Activated gamma-delta T cell treated with Interleukin-2 at 50 U/mL for 16 hours (primary cell): ENCODE measurements at regions not wholly inside any gene's neighbourhood (a gene's known extent, or its start where the extent isn't known, plus 50 kb on each side); places are given as distances from the start of the nearest gene placed in this dataset.

Experiments used
- DNase-seq: peaks from one replicate; pipeline ENCODE4 v3.0.0-alpha.2; 2020

DNA sequence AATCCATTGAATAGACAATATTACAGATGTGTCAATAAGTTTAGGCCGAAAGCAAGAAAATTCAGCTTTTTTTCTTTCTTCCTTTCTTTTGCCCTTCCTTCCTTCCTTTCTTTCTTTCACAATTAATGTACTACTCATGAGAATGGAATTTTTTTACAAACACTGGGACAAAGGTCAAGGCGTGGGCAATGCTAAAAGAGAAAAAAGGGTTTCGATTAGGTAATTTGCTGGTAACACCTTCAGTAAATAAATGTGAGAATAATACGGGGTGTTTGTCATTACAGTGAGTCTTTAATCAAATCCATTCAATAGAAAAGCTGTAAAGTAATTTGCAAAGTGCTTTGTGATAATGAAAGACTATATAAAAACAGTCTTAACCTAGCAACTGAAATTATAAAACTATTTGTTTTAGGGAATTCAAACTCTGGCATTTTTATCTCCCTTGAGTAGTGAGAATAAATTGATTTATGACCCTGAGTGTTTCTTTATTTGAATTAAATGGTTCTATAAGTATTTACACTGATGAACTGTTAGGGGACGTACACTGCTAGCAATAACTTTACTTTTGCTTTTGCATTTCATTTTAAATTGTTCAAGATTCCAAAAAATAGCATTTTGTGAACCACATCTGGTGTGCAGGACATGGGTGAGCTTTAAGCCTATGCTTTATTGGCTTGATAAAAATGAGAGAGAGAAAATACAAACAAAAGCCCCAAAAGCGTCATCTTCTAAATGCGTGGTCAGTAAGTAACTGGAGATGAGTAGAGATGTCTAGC, 104.2 kb upstream of the THRB start:
- no peak for DNase-seq

DNA sequence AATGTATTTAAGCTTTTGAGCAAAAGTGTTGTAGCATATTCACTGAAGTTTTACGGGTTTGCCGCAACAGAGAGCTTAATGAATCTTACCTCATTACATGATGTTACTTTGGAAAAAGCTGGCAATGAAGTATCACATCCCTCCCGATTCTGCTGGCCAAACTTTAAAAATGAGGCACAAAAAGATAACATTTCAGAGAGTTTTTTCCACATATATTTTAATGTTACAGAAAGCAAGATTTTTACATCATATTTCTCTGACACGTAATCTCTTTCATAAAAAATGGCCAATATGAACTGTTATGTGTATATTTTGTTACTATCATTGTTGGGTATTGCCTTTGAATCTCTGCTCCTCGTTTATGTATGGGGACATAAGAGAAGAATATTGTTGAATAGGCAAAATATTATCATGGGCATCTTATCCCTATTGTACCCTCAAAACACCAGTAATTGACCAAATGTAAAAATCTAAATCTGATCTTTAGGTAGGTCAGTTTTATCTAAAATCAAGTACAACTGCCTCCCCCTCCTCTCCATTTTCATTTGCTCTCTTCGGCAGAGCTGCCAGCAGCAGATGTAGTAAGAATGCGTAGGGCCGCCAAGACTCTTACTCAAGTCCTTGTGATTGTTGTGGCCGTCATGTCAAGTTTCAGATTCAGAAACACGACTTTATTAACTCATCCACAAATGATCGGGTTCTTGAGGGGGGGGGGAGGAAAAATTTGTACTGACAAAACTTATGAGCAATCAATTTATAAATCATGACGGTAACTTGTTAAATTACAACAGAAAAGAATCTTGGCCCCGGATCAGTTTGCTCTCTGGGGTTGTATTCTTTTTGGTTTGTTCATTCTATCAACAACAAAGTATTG, 106.7 kb upstream of the THRB start:
- no peak for DNase-seq

DNA sequence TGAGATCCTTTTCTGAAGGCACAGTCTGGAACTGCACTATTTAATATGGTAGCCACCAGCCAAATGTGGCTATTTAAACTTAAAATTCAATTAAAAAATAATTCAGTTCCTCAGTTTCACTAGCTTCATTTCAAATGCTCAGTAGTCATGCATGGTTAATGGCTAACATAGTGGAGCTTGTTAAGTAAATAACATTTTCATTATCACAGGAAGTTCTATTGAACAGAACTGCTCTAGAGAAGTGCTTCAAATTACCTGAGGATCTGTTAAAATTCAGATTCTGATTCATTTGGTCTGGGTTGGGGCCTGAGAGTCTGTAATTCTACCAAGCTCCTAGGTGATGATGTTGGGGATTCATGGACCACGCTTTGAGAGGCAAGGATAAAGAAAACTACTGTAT, 109.6 kb upstream of the THRB start:
- no peak for DNase-seq

DNA sequence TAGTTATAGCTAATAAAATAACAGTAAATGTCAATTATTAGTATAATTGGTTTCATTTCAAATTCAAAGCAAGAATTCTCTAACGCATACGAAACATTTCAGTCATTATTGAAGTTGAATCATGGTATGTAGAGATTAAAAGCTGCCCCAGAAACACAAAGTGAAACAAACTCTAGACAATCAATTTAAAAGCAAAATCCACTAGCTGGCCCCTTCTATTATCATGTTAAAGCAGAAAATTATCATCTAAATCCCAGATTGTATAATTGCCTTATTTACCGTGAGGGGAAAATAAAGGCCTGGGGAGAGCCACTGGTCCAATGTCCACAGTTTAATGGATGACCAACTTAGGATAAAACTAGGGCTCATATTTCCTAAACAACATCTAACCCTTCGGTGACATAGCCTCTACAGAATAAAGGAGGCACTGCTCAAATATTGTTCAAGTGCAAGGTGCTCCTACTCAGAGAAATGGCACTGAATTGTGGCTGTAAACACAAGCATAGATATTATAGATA, 110.9 kb upstream of the THRB start:
- DNase-seq: no peak

DNA sequence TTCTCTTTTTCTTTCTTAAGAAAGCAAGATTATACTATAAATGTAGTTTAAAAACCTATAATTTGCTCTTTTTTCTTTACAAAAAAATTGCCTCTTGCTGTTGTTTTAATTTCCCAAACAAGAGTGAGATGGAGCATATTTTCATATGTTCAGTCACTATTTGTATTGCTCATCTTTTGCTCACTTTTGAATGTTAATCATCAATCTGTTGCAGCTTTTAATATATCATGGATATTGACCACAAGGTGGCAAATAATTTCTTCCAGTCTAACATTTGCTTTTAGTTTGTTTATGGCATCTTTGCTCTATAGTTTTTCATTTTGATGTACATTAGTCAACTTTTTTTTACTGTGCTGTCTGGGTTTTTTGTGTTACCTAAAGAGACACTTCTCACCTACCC, 112.6 kb upstream of the THRB start:
- no peak for DNase-seq

DNA sequence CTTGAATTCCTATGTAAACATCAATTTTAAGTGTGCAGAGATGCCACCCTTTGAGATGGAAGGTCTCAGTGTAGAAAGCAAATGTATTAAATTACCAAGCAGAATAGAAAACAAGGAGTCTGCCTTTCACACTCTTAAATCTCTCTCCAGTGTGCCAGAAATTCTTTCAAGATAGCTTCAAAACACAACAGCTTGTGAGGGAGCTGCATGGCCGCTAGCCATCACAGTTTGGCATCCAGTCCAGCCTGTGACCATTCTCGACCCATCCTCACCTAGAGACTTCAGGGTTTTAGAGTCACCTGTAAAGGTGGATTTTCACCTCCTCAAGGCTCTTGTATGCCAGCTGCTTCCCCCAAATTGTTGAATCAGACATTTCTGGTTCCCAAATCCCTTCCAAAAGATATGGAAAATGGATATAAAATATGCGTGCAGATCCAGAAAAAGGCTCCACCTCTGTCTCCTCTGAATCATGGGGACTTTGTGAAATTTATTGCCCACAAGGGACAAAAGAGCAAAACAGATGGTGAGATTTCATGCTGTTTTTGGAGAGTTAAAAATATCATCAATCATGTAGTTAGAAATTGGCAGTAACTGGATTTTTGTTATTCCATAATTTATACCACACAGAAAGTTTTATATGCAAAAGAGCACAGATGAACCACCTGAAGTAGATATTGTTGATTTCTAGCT, 114.2 kb upstream of the THRB start:
- no peak for DNase-seq

DNA sequence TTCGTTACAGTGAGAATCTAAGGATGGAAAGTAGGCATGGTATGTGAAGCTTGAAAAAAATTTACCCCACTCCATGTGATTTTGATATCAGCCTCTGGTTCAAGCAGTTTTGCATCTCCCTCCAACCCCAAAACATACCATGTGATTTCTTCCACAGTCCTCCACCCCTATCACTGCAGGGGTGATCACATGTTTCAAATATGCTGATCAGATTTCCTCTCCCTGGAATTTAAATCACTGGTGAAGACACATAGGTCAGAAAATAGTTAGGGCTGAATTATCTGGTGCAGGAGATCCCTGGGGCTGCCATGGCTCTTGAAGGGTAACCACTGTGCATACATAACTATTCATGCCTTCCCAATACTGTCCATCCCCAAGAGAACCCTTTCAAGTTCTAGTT, 119.7 kb upstream of the THRB start:
- DNase-seq: no peak

DNA sequence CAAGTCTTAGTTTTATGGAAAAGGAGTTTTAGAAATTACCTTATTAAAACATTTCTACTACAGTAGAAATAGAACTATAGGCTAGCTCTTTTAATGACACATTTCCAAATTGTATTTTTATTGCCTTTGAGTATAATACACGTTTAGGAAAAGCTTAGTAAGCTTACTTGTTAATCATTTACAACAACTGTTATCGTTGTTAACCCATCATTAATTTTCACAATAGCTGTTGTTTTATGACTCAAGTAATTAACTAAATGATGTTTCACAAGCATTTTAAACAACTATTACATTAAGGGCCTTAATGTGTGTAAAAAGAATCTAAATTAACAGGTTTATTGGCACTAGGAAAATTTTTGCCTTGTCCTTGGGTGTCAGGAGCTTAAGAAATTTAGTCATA, 120.5 kb upstream of the THRB start:
- no peak for DNase-seq

DNA sequence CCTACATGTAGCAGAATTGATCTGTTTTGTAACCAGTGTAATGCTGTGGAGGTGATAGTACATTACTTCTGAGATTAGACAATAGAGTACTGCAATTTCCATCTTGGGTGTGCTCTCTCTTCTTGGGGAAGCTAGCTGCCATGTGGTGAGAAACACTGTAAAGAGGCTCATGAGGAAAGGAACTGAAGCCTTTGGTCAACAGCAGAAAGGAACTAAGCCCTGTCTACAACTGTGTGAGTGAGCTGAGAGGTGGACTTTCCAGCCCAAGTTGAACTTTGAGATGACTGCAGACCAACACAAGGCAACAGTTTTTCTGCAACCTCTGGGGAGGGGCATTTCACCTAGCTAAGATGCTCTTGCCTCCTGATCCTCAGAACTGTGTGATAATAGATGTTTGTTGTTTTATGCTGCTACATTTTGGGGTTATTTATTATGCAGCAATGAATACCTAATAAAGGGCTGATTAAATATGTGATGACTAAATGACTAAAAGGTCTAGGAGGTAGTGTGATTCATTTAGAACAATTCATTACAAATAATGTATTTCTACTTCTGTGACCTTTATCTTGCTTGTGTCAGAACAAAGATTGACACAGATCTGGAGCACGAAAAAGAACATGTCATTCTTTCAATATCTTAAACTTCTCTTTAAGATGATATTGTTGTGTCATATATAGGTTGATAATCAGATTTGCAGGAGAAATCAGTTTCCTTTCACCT, 121.6 kb upstream of the THRB start:
- DNase-seq: no peak

DNA sequence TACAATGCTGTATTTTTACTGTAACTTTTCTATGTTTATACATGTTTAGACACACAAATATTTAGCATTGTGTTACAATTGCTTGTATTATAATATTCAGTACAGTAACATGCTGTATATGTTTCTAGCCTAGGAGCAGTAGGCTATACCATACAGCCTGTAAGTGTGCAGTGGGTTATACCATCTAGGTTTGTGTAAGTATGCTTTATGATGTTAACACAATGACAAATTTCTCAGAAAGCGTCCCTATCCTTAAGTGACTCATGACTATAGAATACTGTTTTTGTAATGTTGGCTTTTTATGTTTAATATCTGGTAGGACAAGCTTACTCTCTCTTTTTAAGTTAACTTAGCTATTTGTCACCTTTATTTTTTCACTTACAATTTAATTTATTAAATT, 127.5 kb upstream of the THRB start:
- no peak for DNase-seq

DNA sequence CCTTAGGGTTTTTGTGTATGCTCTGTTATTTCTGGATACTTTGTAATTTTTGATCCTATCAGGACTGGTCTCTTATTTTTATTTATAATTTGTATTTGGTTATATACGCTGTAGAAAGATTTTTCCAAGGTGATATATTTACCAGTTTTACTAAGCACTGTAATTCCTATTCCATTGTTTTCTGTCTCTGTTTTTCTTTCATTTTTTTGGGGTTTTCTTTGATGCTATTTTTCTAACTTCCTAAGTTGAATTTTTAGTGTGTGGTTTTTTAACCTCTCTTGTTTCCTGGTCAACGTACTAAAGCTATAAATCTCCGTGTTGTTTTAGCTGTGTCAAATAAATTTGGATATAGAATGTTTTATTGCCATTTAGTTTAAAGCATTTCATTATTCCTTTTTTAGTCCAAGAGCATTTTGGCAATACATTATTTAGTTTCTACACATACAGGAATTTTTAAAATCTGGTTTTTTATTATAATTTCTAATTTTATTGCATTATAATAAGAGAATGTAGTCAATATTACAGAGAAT, 128.1 kb upstream of the THRB start:
- DNase-seq: no peak

DNA sequence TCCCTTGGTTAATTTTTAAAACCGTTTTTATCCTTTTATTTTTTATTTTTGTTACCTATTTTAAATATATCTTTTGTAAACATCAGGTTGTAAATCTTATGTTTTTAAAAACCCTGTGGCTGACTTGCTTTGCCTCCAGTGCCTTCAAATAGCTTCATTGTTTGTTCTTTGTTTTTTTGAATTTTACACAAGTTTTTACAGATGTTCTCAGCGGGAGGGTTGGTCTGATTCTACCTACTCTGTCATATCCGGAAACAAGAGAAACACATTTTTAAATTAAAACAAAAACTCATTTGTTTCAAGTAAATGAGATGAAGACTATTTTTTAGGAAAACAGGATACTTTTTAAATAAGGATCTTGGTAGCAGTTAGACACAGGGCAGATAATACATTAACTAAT, 129.0 kb upstream of the THRB start:
- DNase-seq: no peak

DNA sequence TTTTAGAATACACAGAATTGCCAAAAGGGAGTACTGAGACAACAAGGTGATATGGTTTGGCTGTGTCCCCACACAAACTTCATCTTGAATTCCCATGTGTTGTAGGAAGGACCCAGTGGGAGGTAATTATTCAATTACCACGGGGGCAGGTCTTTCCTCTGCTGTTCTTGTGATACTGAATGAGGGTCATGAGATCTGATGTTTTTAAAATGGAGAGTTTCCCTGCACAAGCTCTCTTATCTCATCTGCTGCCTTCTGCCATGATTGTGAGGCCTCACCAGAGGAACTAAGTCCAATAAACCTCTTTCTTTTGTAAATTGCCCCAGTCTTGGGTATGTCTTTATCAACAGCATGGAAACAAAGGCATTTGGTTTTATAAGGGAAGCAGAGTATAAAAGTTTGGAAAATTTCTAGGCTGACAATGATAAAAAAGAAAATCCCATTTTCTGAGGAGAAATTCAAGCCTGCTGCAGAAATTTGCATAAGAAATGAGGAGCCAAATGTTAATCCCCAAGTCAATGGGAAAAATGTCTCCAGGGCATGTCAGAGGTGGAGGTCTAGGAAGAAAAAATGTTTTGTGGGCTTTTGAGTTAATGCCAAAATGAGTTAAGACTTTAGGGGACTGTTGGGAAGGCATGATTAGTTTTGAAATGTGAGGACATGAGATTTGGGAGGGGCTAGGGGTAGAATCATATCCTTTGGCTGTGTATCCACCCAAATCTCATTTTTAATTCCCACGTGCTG, 130.5 kb upstream of the THRB start:
- no peak for DNase-seq

DNA sequence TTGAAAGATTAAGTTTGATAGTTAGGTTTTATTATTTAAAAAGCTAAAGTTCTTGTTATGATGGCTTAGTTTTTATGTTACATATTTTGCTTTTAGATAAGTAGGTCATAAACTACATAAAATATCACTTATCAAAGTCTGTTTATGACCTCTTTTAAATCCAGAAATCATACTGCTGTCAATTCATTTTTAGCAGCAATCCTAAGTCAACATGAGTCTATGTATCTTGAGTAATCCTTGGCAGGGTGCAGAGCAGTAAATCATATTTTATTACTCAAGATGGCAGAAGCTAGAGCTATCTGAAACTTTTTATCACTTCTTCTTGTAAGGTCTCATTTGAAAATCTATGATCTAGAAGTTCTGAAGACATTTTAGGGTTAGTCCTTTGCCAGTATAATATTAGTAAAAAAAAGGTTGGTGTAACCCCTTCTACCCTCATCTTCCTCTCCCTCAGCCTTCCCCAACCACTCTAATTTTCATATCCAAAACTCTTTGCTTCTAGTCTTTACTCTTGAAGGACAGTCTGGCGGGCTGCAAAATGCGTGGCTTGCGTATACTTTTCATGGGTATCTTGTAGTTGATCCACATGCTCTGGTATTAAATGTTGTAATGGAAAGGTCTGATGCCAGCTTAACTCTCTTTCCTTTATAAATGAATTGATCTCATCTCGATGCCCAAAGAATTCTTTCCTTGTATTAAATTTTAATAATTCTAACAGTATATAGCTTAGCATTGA, 134.0 kb upstream of the THRB start:
- no peak for DNase-seq

DNA sequence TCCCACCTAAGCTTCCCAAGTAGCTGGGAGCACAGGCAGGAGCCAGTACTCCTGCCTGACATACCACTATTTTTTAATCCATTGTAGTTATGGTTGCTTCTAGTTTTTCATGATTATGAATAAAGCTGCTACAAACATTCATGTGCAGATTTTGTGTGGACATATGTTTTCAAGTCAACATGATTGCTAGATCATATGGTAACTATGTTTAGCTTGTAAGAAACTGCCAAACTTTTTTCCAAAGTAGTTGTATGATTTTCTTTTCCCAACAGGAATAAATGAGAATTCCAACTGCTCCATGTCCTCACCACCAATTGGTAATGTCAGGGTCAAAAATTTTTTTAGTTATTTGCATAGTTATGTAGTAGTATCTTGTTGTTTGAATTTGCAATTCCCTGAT, 136.8 kb upstream of the THRB start:
- no peak for DNase-seq

DNA sequence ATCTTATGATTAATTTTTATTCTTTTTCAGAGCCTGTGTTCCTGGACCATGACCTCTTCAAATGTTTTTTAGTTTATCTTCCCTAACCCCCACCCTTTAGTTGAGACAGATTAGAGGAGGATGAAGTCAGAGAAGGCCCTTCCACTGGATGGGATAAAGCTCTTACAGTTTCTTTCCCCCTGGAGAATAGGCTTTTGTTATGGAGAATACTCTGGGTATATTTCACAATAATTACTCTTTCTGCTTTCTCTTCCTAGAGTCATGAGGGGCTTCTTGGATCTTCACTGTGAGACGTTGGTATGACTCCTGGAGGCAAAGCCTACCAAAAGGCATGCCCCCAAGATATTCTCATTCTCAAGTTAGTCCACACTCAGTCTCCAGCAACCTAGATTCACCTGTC, 144.4 kb upstream of the THRB start:
- DNase-seq: no peak

DNA sequence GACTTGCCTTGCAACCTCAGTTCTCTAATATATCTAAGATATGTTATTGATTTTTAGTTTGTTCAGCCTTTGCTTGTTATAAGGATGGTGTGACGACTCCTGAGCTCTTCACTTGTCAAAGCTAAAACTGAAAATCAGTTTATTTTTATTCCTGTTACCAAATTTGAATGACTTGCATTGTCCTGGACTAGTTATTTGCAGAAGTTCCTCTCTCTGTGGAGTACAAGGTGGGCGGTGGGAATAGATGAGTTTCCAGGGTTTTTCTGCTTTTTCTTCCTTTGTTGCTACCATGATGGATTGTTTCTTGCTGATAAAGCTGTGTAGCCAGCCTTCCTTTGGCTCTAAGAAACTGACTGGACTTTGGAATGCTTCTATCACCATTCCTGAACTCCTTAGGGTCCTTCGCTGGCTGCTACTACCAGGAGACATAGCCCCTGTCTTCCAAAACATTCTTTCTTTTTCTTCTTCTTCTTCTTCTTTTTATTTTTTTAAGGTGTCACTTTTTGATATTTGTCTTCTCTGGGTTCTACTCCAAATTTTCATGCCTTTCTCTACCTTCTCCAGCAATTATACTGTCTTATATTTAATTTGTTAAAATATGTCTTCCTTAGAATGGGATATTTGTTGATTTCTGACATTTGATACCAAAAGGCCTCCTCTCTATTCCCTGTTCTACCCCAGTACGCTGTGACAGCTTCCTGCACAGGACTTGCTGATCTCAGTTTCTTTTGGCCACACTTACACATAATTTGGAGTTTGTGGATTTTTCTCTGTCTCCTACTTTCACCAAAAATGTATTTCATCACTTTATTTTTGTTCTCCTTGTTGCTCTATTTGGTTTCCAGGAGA, 145.1 kb upstream of the THRB start:
- DNase-seq: no peak

DNA sequence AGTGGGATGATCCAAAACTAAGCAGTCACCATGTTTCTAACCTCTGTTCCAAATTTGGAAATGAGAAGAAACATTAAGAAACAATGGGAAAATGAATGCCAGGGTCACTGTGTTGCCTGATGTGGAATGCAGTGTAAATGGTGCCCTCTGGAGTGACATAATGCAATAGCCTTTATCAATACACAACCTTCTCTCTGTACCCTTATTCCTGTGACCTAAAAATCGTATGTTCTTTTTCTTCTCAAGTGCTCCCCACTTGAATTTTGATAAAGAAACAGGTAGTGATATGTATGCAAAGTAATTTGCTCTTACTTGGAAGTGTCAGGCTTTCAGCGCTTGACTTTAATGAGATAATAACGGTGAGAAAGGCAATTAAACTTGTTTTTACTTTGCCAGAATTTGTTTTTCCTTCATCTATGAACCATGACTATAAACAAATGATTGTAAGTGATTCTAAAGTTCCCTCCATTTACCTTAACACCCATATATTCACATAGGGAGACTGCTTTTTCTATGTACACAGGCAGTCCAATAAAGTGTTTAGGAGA, 145.8 kb upstream of the THRB start:
- DNase-seq: no peak

DNA sequence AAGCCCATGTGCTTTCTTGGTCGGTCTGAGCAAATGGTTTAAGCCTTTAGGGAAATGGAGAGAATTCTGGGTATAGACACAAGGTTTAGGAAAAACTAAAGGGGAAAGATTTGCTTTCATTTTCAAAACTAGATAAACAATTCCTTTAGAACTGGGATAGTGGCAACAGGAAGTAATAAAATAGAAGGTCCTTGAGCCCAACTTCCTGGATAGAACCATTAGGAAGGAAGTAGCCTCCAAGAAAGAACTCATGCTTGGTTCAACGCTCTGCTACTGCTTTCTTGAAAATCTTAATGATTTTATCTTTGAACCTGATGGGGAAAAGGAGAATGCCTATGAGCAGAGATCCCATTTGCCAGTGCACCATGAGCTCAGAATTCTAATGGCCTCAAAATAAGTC, 147.0 kb upstream of the THRB start:
- DNase-seq: no peak

DNA sequence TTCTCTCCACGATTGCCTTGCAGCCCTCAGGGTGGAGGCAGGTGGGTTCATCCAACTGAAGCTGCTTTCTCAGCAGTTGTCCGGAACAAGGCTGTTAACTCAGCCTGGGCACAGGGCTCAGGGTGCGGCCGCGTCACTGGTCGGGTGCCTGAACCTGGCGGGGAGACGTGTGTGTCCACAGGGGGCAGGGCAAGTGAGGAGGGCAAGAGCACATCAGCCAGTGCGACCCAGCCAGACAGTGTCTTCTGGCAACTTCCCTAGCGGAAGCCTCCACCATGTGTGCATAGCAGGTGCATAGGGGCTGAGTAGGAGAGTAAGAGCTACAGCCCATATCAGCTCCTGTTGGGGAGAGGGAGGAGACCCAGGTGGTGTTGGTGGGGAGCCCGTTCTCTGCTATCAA, 150.4 kb upstream of the THRB start:
- DNase-seq: no peak
